SHP77 treated with DMSO at 0.1 percent for 48 hours (cell line): ENCODE measurements at regions not wholly inside any gene's neighbourhood (a gene's known extent, or its start where the extent isn't known, plus 50 kb on each side); places are given as distances from the start of the nearest gene placed in this dataset.

Experiments
- DNase-seq: peaks from one replicate; lab custom pipeline; 2025; lab: John Stamatoyannopoulos, UW

- no peak for DNase-seq
These were observed 163.1 kb upstream of the TMPO start for GRCh38 chr12:98352218-98352811.

GRCh38 chr12:98352835-98353234 lies 162.6 kb upstream of the TMPO start:
- DNase-seq = no peak

GRCh38 chr12:98354520-98355035 lies 160.8 kb upstream of the TMPO start:
- no peak for DNase-seq

- DNase-seq = no peak
These were observed 160.1 kb upstream of the TMPO start for GRCh38 chr12:98355322-98355721.

DNA sequence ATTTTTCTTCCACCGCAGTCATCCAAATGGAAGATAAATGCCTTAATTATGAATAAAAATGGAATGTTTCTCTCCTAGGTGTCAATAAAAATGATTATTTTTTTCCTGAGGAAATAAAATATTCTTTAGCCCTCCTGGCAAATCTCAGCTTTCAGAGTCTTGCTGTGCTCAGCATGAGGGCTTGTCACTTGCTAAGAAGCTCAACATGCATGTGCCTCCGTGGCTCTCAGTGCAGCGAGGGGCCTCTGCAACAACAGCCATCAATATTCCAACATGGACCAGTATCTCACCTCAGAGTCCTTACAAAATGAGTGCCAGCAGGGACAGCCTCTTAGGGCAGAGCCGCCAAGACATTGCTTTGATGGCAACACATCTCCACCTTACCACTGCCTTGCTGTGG lies 159.5 kb upstream of the TMPO start:
- DNase-seq = no peak

GRCh38 chr12:98358144-98358543 lies 157.2 kb upstream of the TMPO start:
- DNase-seq = no peak

GRCh38 chr12:98359856-98360255 lies 155.5 kb upstream of the TMPO start:
- DNase-seq = no peak

- no peak for DNase-seq
These were observed 155.0 kb upstream of the TMPO start for GRCh38 chr12:98360401-98360800.

DNA sequence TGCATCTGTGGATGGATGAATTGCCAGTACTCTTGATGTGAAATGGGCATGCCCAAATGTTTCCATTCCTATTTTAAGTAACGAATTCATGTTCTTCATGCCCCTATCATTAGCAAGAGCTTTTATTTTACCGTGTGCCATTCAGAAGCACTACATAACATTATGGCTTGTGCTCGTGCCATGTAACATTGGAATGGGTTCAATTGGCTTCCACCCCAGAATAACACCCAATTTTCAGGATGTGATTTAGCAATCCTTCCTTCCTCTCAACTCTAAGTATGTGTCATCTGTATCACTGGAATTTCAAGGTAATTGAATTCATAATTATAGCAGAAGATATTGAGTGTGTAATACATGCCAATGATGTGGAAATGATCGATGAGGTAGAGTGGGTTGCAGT lies 145.8 kb upstream of the TMPO start:
- DNase-seq = no peak

GRCh38 chr12:98370976-98371375 lies 144.4 kb upstream of the TMPO start:
- no peak for DNase-seq

GRCh38 chr12:98371419-98371818 lies 144.0 kb upstream of the TMPO start:
- DNase-seq = no peak

- no peak for DNase-seq
These were observed 142.9 kb upstream of the TMPO start for GRCh38 chr12:98372340-98373024.

DNA sequence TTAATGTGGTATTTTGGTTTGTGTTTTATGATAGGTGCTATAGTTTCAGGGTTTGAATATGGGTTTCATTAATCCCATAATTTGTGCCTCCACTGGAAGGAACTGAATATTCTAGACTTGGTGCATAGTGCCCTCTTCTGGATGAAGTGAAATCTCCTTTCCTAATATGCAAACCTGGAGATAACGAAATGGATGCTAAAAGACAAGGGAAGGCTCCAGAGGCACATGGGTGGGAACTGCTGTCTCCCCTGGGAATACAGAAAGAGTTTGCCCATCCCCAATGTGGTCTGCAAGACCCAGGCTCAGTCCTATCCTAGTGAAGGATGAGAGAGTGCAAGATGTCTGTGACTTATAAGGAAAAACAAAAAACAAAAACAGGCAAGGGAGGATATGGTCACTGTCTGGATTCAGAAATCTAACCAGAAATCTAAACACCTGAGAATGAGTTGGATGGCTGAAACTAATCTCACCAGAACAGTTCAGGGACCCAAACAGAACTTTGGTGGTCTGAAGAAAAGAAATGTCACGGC lies 142.3 kb upstream of the TMPO start:
- peak; percentile 56 for DNase-seq

DNA sequence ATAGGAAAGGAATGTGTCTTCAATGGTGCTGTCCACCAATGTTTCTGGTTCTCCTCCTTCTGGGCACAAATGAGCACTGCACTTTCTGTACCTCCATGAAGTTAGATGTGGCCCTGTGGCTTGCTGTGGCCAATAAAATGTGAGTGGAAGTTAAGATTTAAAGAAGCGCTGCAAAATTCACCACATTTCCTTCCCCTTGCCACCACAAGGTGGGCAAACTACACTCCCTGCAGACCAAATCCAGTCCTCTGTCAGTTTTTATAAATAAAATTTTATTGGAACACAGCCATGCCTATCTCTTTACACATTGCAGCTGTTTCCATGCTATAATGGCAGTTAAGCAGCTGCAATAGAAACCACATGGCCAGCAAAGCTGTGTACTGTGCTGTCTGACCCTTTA lies 141.4 kb upstream of the TMPO start:
- DNase-seq = peak; percentile 58

GRCh38 chr12:98379106-98379505 lies 136.3 kb upstream of the TMPO start:
- DNase-seq = no peak

DNA sequence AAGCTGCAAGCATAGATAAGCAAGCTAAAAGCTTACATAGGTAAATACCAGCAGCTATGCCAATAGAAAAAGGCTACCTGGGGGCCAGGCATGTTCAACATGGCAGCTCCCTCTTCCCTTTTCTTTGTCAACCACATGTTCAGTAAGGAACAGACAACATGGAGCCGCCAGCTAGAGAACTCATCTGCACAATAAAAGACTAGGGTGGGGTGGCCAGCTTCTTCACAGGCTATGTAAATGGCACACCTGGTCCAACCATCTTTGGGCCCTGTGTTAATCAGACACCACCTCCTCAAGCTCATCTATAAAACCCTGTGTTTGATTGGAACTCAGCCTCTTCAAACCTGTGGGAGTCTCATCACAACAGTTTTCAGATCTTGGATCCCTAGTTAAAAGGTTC lies 129.7 kb upstream of the TMPO start:
- DNase-seq = no peak

GRCh38 chr12:98387444-98387843 lies 127.9 kb upstream of the TMPO start:
- DNase-seq = no peak

- DNase-seq = no peak
These were observed 127.3 kb upstream of the TMPO start for GRCh38 chr12:98388126-98388525.

GRCh38 chr12:98389593-98389992 lies 125.8 kb upstream of the TMPO start:
- no peak for DNase-seq

- peak; percentile 87 for DNase-seq
These were observed 117.9 kb upstream of the TMPO start for GRCh38 chr12:98397323-98398105.

GRCh38 chr12:98399532-98399931 lies 115.9 kb upstream of the TMPO start:
- no peak for DNase-seq

- no peak for DNase-seq
These were observed 114.0 kb upstream of the TMPO start for GRCh38 chr12:98401427-98401826.

DNA sequence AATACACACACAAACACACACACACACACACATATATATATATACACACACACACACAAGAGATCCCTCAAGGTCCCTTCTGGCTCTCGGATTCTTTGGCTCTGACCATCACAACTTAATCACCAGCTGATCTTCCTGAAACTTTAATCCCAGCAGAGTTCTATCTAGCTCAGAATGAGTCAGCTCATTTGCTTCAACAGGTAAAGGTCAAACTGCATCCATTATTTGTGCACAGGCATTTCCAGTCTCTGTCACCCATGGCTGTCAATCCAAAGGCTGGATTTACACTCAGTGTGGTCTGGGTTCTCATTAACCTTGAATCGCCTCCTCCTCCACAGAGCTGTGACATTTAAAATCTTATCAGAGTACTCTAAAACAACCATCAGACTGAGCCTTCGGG lies 113.3 kb upstream of the TMPO start:
- DNase-seq = no peak
